KMS-11 (cell line): ENCODE measurements at regions not wholly inside any gene's neighbourhood (a gene's known extent, or its start where the extent isn't known, plus 50 kb on each side); places are given as distances from the start of the nearest gene placed in this dataset.

Experiments used
- H2AFZ ChIP-seq: fragments of 200-600 bp; sonication (generic); 2 replicates; pipeline ENCODE4 v1.6.1; 2016; ENCODE audit warnings: antibody characterized with exemption, mixed run types, low read depth
- H3K27ac ChIP-seq: fragments of 200-600 bp; sonication (generic); 2 replicates; pipeline ENCODE4 v1.6.1; 2016; ENCODE audit warnings: mild to moderate bottlenecking, mixed run types
- H3K27me3 ChIP-seq: fragments of 200-600 bp; sonication (generic); 2 replicates; pipeline ENCODE4 v1.6.1; 2017; ENCODE audit warnings: mild to moderate bottlenecking, low read depth, mixed run types, moderate library complexity; ENCODE audit not compliant: insufficient read depth
- H3K36me3 ChIP-seq: fragments of 200-600 bp; sonication (generic); 2 replicates; pipeline ENCODE4 v1.6.1; 2017; ENCODE audit warnings: mild to moderate bottlenecking, mixed run types; ENCODE audit not compliant: insufficient read depth
- H3K4me1 ChIP-seq: fragments of 200-600 bp; sonication (generic); 2 replicates; pipeline ENCODE4 v1.6.1; 2016; ENCODE audit warnings: mild to moderate bottlenecking, low read depth, mixed run types; ENCODE audit not compliant: poor library complexity, severe bottlenecking
- H3K4me2 ChIP-seq: fragments of 200-600 bp; sonication (generic); 2 replicates; pipeline ENCODE4 v1.7.0; 2016; ENCODE audit warnings: mild to moderate bottlenecking, mixed run types
- H3K4me3 ChIP-seq: fragments of 200-600 bp; sonication (generic); IDR thresholded peaks from 2 replicates; pipeline ENCODE4 v1.6.1; 2017; ENCODE audit warnings: low read depth, low read length, mixed read lengths; ENCODE audit not compliant: insufficient read depth
- H3K79me2 ChIP-seq: fragments of 200-600 bp; sonication (generic); 2 replicates; pipeline ENCODE4 v1.6.1; 2016; ENCODE audit warnings: low read depth, mixed run types; ENCODE audit not compliant: insufficient read depth
- H3K9ac ChIP-seq: fragments of 200-600 bp; sonication (generic); 2 replicates; pipeline ENCODE4 v1.6.1; 2016; ENCODE audit warnings: mild to moderate bottlenecking, mixed run types
- H4K20me1 ChIP-seq: fragments of 200-600 bp; sonication (generic); 2 replicates; pipeline ENCODE4 v1.6.1; 2016; ENCODE audit warnings: mild to moderate bottlenecking, mixed run types; ENCODE audit not compliant: insufficient read depth
- CTCF ChIP-seq: fragments of 200-600 bp; sonication (generic); conservative IDR thresholded peaks from 2 replicates; pipeline ENCODE4 v1.6.1; 2017; ENCODE audit warnings: low read depth, mild to moderate bottlenecking, antibody characterized with exemption, low read length, moderate library complexity, mixed read lengths

- Histone ChIP-seq H3K4me2 (no peak overlapping the region), H3K4me1 (peaks cover 19% of the 10 kb centered on the region), H3K27ac (no peak overlapping the region), H3K79me2 (no peaks in the 10 kb centered on the region), H3K9ac (no peak overlapping the region), H2AFZ (no peak overlapping the region), H4K20me1 (no peaks in the 10 kb centered on the region), H3K36me3 (no peaks in the 10 kb centered on the region), H3K27me3 (no peaks in the 10 kb centered on the region), H3K4me3 (no peak overlapping the region)
- TF ChIP-seq CTCF: no peak
These were observed 828.3 kb downstream of the VRK1 start for GRCh38 chr14:97625477-97625876.

- no peaks in the 10 kb centered on the region for H3K36me3 ChIP-seq
- no peaks in the 10 kb centered on the region for H3K79me2 ChIP-seq
- H4K20me1 ChIP-seq: no peaks in the 10 kb centered on the region
- H3K4me1 ChIP-seq: peaks cover 14% of the 10 kb centered on the region
- no peak for TF ChIP-seq CTCF
- no peak overlapping the region for H3K9ac ChIP-seq
- no peak overlapping the region for H3K27ac ChIP-seq
- H3K27me3 ChIP-seq: no peaks in the 10 kb centered on the region
- H2AFZ ChIP-seq: no peak overlapping the region
- no peak overlapping the region for H3K4me2 ChIP-seq
- no peak overlapping the region for H3K4me3 ChIP-seq
These were observed 828.9 kb downstream of the VRK1 start for GRCh38 chr14:97626088-97626487.

GRCh38 chr14:97630249-97630648, 833.1 kb downstream of the VRK1 start:
- Histone ChIP-seq H3K9ac (no peak overlapping the region), H3K4me1 (peaks cover 7% of the 10 kb centered on the region), H4K20me1 (no peaks in the 10 kb centered on the region), H3K4me3 (no peak overlapping the region), H3K36me3 (no peaks in the 10 kb centered on the region), H3K27me3 (no peaks in the 10 kb centered on the region), H3K4me2 (no peak overlapping the region), H3K27ac (no peak overlapping the region), H3K79me2 (no peaks in the 10 kb centered on the region), H2AFZ (no peak overlapping the region)
- TF ChIP-seq CTCF: no peak

- Histone ChIP-seq H3K27me3 (no peaks in the 10 kb centered on the region), H3K4me2 (no peak overlapping the region), H4K20me1 (no peaks in the 10 kb centered on the region), H2AFZ (no peak overlapping the region), H3K9ac (no peak overlapping the region), H3K4me1 (no peaks in the 10 kb centered on the region), H3K4me3 (no peak overlapping the region), H3K36me3 (no peaks in the 10 kb centered on the region), H3K79me2 (no peaks in the 10 kb centered on the region), H3K27ac (no peak overlapping the region)
- no peak for TF ChIP-seq CTCF
These were observed 836.1 kb downstream of the VRK1 start for GRCh38 chr14:97633131-97633738.
